Lower leg skin (tissue), 4 donors: ENCODE measurements at regions not wholly inside any gene's neighbourhood (a gene's known extent, or its start where the extent isn't known, plus 50 kb on each side); places are given as distances from the start of the nearest gene placed in this dataset.

Experiments
- DNase-seq, 2 donors: peaks; one replicate each; pipeline ENCODE4 v3.0.0-alpha.2; 2019; ENCODE audit warnings: low spot score in 2 of 2
- H3K4me3 ChIP-seq: fragments of 200-600 bp; sonication (generic); 2 replicates; pipeline ENCODE4 v1.5.1; 2017; ENCODE audit warnings: mild to moderate bottlenecking, low read depth; ENCODE audit not compliant: poor library complexity, severe bottlenecking
- CTCF ChIP-seq, 3 donors: fragments of 450-650 bp; IDR thresholded peaks; one replicate each; pipeline ENCODE4 v1.5.1; 2016; ENCODE audit warnings: antibody characterized with exemption in 3 of 3, mild to moderate bottlenecking in 3 of 3, moderate library complexity in 2 of 3
- POLR2A ChIP-seq, 2 donors: fragments of 450-650 bp; IDR thresholded peaks; one replicate each; pipeline ENCODE4 v1.6.1; 2016 to 2017; ENCODE audit warnings: antibody characterized with exemption in 2 of 2, mild to moderate bottlenecking in 1 of 2, moderate library complexity in 1 of 2
- WGBS, 2 donors: methylation state at CpG; one replicate each; pipeline ENCODE4 v1.1.5; 2018; 5-methylcytosine and 5-hydroxymethylcytosine counted together
- intact Hi-C: fragments of 100-400 bp; cut with DNase I; formaldehyde crosslinking; loops from one replicate; pipeline ENCODE4 v1.15.0; 2023; ENCODE audit warnings: low total_unique reads

- intact Hi-C loops: no loop called here
- WGBS, 2 donors: 55 to 59% methylated on average over 1 of the region's 1 CpG
These were observed 1023.6 kb upstream of the RAG2 start for GRCh38 chr11:37621662-37622061.

GRCh38 chr11:37616291-37616690 lies 1018.3 kb upstream of the RAG2 start:
- intact Hi-C loops: no loop called here
- 91 to 93% methylated on average over 1 of the region's 1 CpG for WGBS, 2 donors
- no peak for DNase-seq

More at GRCh38 chr11:37621662-37622061, 1023.6 kb upstream of the RAG2 start:
- DNase-seq: no peak
- no peak for TF ChIP-seq CTCF (IDR thresholded peaks at IDR 0.05)
- no peak for TF ChIP-seq POLR2A (IDR thresholded peaks at IDR 0.05)
- H3K4me3 ChIP-seq: no peak overlapping the region

GRCh38 chr11:37613031-37613430 lies 1015.0 kb upstream of the RAG2 start:
- TF ChIP-seq CTCF (IDR thresholded peaks at IDR 0.05): no peak
- TF ChIP-seq POLR2A (IDR thresholded peaks at IDR 0.05): no peak
- H3K4me3 ChIP-seq: no peak overlapping the region
- DNase-seq: no peak
- 0 to 23% methylated on average over 1 of the region's 1 CpG for WGBS, 2 donors
- intact Hi-C loops: no loop called here

More at GRCh38 chr11:37616291-37616690, 1018.3 kb upstream of the RAG2 start:
- no peak overlapping the region for H3K4me3 ChIP-seq
- no peak for TF ChIP-seq CTCF (IDR thresholded peaks at IDR 0.05)
- no peak for TF ChIP-seq POLR2A (IDR thresholded peaks at IDR 0.05)

GRCh38 chr11:37612146-37612545 lies 1014.1 kb upstream of the RAG2 start:
- intact Hi-C loops: no loop called here
- DNase-seq: no peak
- H3K4me3 ChIP-seq: no peak overlapping the region
- WGBS, 2 donors: 71 to 81% methylated on average over 4 of the region's 4 CpGs
- TF ChIP-seq POLR2A (IDR thresholded peaks at IDR 0.05) (no peak), CTCF (IDR thresholded peaks at IDR 0.05) (no peak)

GRCh38 chr11:37605229-37605628 lies 1007.2 kb upstream of the RAG2 start:
- TF ChIP-seq CTCF (IDR thresholded peaks at IDR 0.05) (no peak), POLR2A (IDR thresholded peaks at IDR 0.05) (no peak)
- intact Hi-C loops: no loop called here
- no peak for DNase-seq
- 44 to 50% methylated on average over 1 of the region's 1 CpG for WGBS, 2 donors
- H3K4me3 ChIP-seq: no peak overlapping the region

- intact Hi-C loops: no loop called here
- WGBS, 2 donors: 71% methylated on average over 1 of the region's 1 CpG
- DNase-seq: no peak
- TF ChIP-seq CTCF (IDR thresholded peaks at IDR 0.05) (no peak), POLR2A (IDR thresholded peaks at IDR 0.05) (no peak)
- no peak overlapping the region for H3K4me3 ChIP-seq
These were observed 1000.3 kb upstream of the RAG2 start for GRCh38 chr11:37598381-37598780.
